Endothelial cell of umbilical vein (primary cell): ENCODE measurements at regions not wholly inside any gene's neighbourhood (a gene's known extent, or its start where the extent isn't known, plus 50 kb on each side); places are given as distances from the start of the nearest gene placed in this dataset.

Experiments used
- BruUV-seq: library from RNA; stranded (reverse); fragments of 400-500 nt; replicated peaks from 2 replicates; lab custom pipeline; 2021; lab: Mats Ljungman, UMichigan
- CTCF ChIA-PET: fragments of 300-600, 350-600 bp; sonication (Branson Sonifier 250); formaldehyde crosslinking; loops from one replicate; lab custom pipeline; 2021; ENCODE audit warnings: antibody characterized with exemption, inconsistent platforms; lab: Charles Lee
- POLR2A ChIA-PET: fragments of 300-600, 350-600 bp; sonication (Branson Sonifier 250); formaldehyde crosslinking; loops from one replicate; lab custom pipeline; 2021; ENCODE audit warnings: antibody characterized with exemption, inconsistent platforms; lab: Charles Lee
- DNase-seq: peaks from one replicate; pipeline ENCODE4 v3.0.0-alpha.2; 2011; ENCODE audit warnings: low read depth, low spot score
- FAIRE-seq: peaks from 2 replicates; lab custom pipeline; 2011; peaks lifted over from hg19 to GRCh38; lab: Jason Lieb, UNC
- H2AFZ ChIP-seq: 2 replicates; pipeline ENCODE4 v1.6.0; 2012; ENCODE audit warnings: low read depth, low read length, control low read depth, inconsistent platforms
- H3K27ac ChIP-seq: 2 replicates; pipeline ENCODE4 v1.5.1; 2011; ENCODE audit warnings: low read depth, mild to moderate bottlenecking, control low read depth, low read length, moderate library complexity; ENCODE audit not compliant: insufficient read depth
- H3K27me3 ChIP-seq, 2 experiments: 2 replicates each; pipeline versions ENCODE4 v1.6.0 to v1.6.1; 2011; ENCODE audit warnings: low read length in 2 of 2, mixed read lengths in 1 of 2; ENCODE audit not compliant: control insufficient read depth in 2 of 2, insufficient read depth in 2 of 2
- H3K36me3 ChIP-seq, 2 experiments: 2 replicates in 1 of 2; 3 replicates in 1 of 2; pipeline ENCODE4 v1.5.1; 2011; ENCODE audit warnings: low read length in 2 of 2, mild to moderate bottlenecking in 1 of 2, moderate library complexity in 1 of 2; ENCODE audit not compliant: control insufficient read depth in 2 of 2, insufficient read depth in 2 of 2; ENCODE audit errors: extremely low read depth in 1 of 2
- H3K4me1 ChIP-seq: 3 replicates; pipeline ENCODE4 v1.5.1; 2011; ENCODE audit warnings: mild to moderate bottlenecking, low read length; ENCODE audit not compliant: control insufficient read depth, insufficient read depth; ENCODE audit errors: extremely low read depth
- H3K4me2 ChIP-seq: 2 replicates; pipeline ENCODE4 v1.6.1; 2011; ENCODE audit warnings: low read length, control low read depth, mixed read lengths; ENCODE audit not compliant: insufficient read depth
- H3K4me3 ChIP-seq, 3 experiments: fragments of 200-600 bp in 1 of 3; sonication (generic), shearing (Covaris generic) in 1 of 3; replicated peaks in 1 of 3; 2 replicates each; pipeline ENCODE4 v1.5.1; 2011 to 2016; ENCODE audit warnings: control low read depth in 3 of 3, low read length in 3 of 3, mild to moderate bottlenecking in 2 of 3, inconsistent platforms in 1 of 3, low read depth in 1 of 3, moderate library complexity in 1 of 3; ENCODE audit not compliant: insufficient read depth in 1 of 3
- H3K79me2 ChIP-seq: 2 replicates; pipeline ENCODE4 v1.6.0; 2012; ENCODE audit warnings: low read length, inconsistent platforms; ENCODE audit not compliant: control insufficient read depth, insufficient read depth
- H3K9ac ChIP-seq: replicated peaks from 2 replicates; pipeline ENCODE3; 2011; ENCODE audit warnings: low read length, control low read depth; ENCODE audit not compliant: insufficient read depth; ENCODE audit errors: extremely low read depth
- H3K9me1 ChIP-seq: replicated peaks from 3 replicates; pipeline ENCODE4 v1.6.0; 2011; ENCODE audit warnings: mild to moderate bottlenecking, low read length; ENCODE audit not compliant: control insufficient read depth, insufficient read depth; ENCODE audit errors: extremely low read depth
- H3K9me3 ChIP-seq: replicated peaks from 2 replicates; pipeline ENCODE4 v1.5.1; 2012; ENCODE audit warnings: low read length, inconsistent platforms; ENCODE audit not compliant: control insufficient read depth, insufficient read depth
- H4K20me1 ChIP-seq: replicated peaks from 2 replicates; pipeline ENCODE3; 2011; ENCODE audit warnings: mild to moderate bottlenecking, low read length; ENCODE audit not compliant: control insufficient read depth, insufficient read depth; ENCODE audit errors: extremely low read depth
- CTCF ChIP-seq, 2 donors: IDR thresholded peaks; 1 replicate in 1 of 2; 2 replicates in 1 of 2; pipeline ENCODE4 v1.5.1; 2011; ENCODE audit warnings: low read length in 2 of 2, mild to moderate bottlenecking in 2 of 2, moderate library complexity in 2 of 2, control low read depth in 1 of 2, inconsistent platforms in 1 of 2, low read depth in 1 of 2; ENCODE audit not compliant: insufficient read depth in 1 of 2; ENCODE audit errors: extremely low read depth in 1 of 2
- EZH2 ChIP-seq: IDR thresholded peaks from 2 replicates; pipeline ENCODE4 v1.6.1; 2012; ENCODE audit warnings: borderline replicate concordance, low read depth, mild to moderate bottlenecking, moderate library complexity, low read length, inconsistent platforms; ENCODE audit not compliant: severe bottlenecking
- FOS ChIP-seq: IDR thresholded peaks from 2 replicates; pipeline ENCODE4 v1.6.1; 2011; ENCODE audit warnings: mild to moderate bottlenecking, low read length, moderate library complexity, borderline replicate concordance; ENCODE audit not compliant: insufficient read depth
- GATA2 ChIP-seq: IDR thresholded peaks from 2 replicates; pipeline ENCODE4 v1.7.0; 2011; ENCODE audit warnings: low read depth, mild to moderate bottlenecking, moderate library complexity, mixed read lengths, low read length; ENCODE audit not compliant: insufficient read length, insufficient read depth
- JUN ChIP-seq: IDR thresholded peaks from 2 replicates; pipeline ENCODE4 v1.6.1; 2011; ENCODE audit warnings: borderline replicate concordance, low read depth; ENCODE audit not compliant: insufficient read length, insufficient read depth
- MAX ChIP-seq: IDR thresholded peaks from 2 replicates; pipeline ENCODE4 v1.6.1; 2011; ENCODE audit not compliant: insufficient read depth, insufficient read length
- MYC ChIP-seq: IDR thresholded peaks from one replicate; pipeline ENCODE4 v1.6.1; 2011; ENCODE audit warnings: mild to moderate bottlenecking, low read depth, low read length
- POLR2A ChIP-seq: IDR thresholded peaks from 2 replicates; pipeline ENCODE4 v1.6.1; 2012; ENCODE audit warnings: low read depth, mild to moderate bottlenecking, control low read depth, low read length
- POLR2AphosphoS5 ChIP-seq: IDR thresholded peaks from 2 replicates; pipeline ENCODE4 v1.6.1; 2012; ENCODE audit warnings: low read depth, mild to moderate bottlenecking, control low read depth, low read length, moderate library complexity; ENCODE audit not compliant: insufficient read depth
- dilution Hi-C: fragments of 300-500 bp; cut with MboI; formaldehyde crosslinking; loops from one replicate; pipeline ENCODE4 v1.15.0; 2019; ENCODE audit warnings: low sequenced_read_pairs; ENCODE audit not compliant: extremely low pct_ligation_motif_present
- intact Hi-C: fragments of 100-400 bp; cut with micrococcal nuclease; formaldehyde crosslinking; loops from one replicate; pipeline ENCODE4 v1.10.0; 2022

DNA sequence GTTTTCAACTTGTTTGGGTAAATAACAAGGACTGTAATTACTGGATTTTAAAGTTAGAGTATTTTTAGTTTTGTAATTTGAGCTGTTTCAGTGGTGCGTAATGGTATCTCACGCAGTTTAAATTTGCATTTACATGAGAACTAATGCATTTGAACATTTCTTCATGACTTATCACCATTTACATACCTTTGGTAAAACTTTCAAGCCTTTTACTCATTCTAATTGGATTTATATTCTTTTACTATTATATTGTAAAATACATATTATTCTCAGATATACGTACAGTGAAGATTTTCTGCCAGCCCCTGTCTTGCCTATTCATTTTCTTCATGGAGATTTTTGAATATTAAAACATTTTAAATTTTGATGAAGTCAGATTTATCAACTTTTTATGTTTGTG is 703.8 kb downstream of the MECOM start:
- no peaks in the 10 kb centered on the region for H3K36me3 ChIP-seq
- H3K4me1 ChIP-seq = no peaks in the 10 kb centered on the region
- no TSS peak for BruUV-seq
- no peak for DNase-seq
- H3K27ac ChIP-seq = no peak overlapping the region
- H3K79me2 ChIP-seq = no peaks in the 10 kb centered on the region
- ChIA-PET CTCF (no interaction called here), POLR2A (no interaction called here)
- H3K4me2 ChIP-seq = no peak overlapping the region
- no peaks in the 10 kb centered on the region for H4K20me1 ChIP-seq
- no peaks in the 10 kb centered on the region for H3K9me3 ChIP-seq
- no peak for TF ChIP-seq MYC
- no peak for TF ChIP-seq POLR2AphosphoS5
- no peak for TF ChIP-seq EZH2
- no peak for TF ChIP-seq POLR2A
- TF ChIP-seq CTCF (IDR thresholded peaks at IDR 0.05; ENCODE audit: extremely low read depth in 1 of 2, insufficient read depth in 1 of 2, low read depth in 1 of 2, low read length in 2 of 2) = no peak
- no peak for TF ChIP-seq JUN
- TF ChIP-seq GATA2 = no peak
- no peak for TF ChIP-seq MAX
- no peak for TF ChIP-seq FOS
- H3K9me1 ChIP-seq = no peaks in the 10 kb centered on the region
- H2AFZ ChIP-seq = no peak overlapping the region
- intact Hi-C loops (no loop called here), dilution Hi-C loops (no loop called here)
- no peak overlapping the region for H3K9ac ChIP-seq
- H3K27me3 ChIP-seq = no peaks in the 10 kb centered on the region
- H3K4me3 ChIP-seq = no peak overlapping the region
- FAIRE-seq = no peak
